ENCODE measurements at regions not wholly inside any gene's neighbourhood (a gene's known extent, or its start where the extent isn't known, plus 50 kb on each side); places are given as distances from the start of the nearest gene placed in this dataset.

DNA sequence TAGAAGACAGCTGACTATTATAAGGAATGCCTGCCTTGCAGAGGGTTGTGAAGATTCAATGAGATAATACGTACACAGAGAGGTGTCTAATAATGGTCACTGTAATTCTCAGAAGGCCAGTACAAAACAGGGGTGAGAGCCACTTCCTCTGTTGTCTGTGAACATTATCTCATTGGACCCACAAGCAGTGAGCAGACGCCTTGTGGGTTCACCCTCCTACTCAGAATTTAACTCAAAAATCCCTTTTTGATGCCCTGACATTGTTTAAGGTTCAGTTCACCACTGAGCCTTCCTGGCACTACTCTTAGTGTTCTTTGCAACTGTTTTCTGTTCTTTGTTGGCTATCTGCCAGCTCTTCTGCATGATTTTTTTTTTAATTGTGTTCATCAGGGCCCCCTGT, 467.4 kb downstream of the BCOR start:
- no peak overlapping the region for H3K4me3 ChIP-seq
- WGBS, 2 donors: 67 to 81% methylated on average over 2 of the region's 2 CpGs
- intact Hi-C loops (cut with DNase I): no loop called here
- peaks cover 0 to 3% (median 0%) of the 10 kb centered on the region in 4 donors for H3K27me3 ChIP-seq
- no peaks in the 10 kb centered on the region for H3K9me3 ChIP-seq
- FAIRE-seq (no peak), ATAC-seq (no peak), DNase-seq (no peak)
- TF ChIP-seq, protein P1, sequence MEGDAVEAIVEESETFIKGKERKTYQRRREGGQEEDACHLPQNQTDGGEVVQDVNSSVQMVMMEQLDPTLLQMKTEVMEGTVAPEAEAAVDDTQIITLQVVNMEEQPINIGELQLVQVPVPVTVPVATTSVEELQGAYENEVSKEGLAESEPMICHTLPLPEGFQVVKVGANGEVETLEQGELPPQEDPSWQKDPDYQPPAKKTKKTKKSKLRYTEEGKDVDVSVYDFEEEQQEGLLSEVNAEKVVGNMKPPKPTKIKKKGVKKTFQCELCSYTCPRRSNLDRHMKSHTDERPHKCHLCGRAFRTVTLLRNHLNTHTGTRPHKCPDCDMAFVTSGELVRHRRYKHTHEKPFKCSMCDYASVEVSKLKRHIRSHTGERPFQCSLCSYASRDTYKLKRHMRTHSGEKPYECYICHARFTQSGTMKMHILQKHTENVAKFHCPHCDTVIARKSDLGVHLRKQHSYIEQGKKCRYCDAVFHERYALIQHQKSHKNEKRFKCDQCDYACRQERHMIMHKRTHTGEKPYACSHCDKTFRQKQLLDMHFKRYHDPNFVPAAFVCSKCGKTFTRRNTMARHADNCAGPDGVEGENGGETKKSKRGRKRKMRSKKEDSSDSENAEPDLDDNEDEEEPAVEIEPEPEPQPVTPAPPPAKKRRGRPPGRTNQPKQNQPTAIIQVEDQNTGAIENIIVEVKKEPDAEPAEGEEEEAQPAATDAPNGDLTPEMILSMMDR (IDR thresholded peaks at IDR 0.05): no peak
- no peaks in the 10 kb centered on the region for H3K4me1 ChIP-seq
- H3K27ac ChIP-seq: no peak overlapping the region
- H3K36me3 ChIP-seq: no peaks in the 10 kb centered on the region

DNA sequence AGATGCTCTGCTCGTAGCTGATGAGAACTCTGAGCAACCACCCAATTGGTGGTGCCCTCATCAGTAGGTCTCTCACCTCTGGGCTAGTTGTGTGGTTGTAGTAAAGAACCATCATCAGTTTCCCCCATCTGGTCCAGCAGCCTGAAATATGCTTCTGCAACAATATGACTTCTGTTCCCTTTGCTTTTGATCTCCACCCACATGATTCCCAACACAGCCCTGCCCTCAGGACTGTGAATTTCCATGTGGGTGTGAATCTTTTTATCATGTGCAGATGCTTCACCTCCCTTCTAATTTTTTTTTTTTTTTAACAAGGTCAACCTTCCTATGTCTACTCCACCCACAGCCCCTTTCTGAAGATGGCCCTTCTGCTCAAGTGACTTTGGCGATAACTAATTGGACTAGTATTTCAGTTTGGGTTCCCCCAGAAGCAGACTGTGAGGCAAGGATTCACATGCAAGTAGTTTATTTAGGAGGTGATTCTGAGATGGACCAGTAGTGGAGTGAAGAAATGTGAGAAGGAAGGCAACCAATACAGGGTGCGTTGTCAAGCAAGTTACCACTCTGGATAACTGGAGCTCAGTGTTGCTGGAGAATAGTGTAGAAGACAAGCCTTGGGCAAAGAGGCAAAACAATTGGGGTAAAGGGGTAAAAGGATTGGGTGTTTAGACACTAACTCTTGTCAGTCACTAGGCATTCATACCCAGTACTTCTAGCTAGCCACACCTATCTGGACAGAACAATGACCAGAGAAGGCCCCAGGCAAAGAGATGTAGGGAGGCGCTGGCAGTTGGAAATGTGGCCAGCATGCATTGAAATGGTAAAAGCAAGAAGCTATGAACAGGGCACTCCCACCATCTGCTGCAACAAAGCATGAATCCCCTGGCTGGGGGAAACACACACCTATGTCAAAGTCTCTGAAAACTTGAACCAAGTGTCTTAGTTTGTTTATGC, 466.2 kb downstream of the BCOR start:
- Histone ChIP-seq H3K4me3 (no peak overlapping the region), H3K9me3 (no peaks in the 10 kb centered on the region), H3K27me3 (peaks cover 0 to 5% (median 1%) of the 10 kb centered on the region in 4 donors), H3K27ac (no peak overlapping the region), H3K4me1 (no peaks in the 10 kb centered on the region), H3K36me3 (no peaks in the 10 kb centered on the region)
- TF ChIP-seq, protein P1 (IDR thresholded peaks at IDR 0.05): no peak
- intact Hi-C loops (cut with DNase I): no loop called here
- DNase-seq: no peak
- 73 to 92% methylated on average over 4 of the region's 4 CpGs for WGBS, 2 donors
- FAIRE-seq: no peak
- no peak for ATAC-seq

DNA sequence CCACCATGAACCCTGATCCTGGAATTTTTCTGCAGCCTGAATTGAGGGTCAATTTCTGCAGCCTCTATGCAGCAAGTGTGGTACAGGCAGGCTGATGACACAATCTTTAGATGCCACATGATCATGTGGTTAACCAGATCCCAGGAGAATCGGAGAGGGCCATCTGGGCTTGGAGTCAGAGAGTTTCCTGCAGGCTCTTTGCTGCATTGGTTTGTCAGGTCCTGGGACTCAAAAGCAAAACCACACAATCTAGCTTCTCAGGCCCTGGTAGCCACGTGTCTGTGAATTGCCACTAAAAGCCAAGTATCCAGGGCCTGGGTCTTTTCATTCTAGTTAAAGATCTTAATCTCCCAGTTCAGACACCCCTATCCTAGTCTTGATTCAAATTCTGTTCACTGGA, 464.5 kb downstream of the BCOR start:
- no peak for DNase-seq
- H3K27me3 ChIP-seq: peaks cover 0 to 15% (median 1%) of the 10 kb centered on the region in 4 donors
- H3K4me3 ChIP-seq: no peak overlapping the region
- H3K27ac ChIP-seq: no peak overlapping the region
- FAIRE-seq: no peak
- WGBS, 2 donors: 58 to 76% methylated on average over 2 of the region's 2 CpGs
- no peaks in the 10 kb centered on the region for H3K4me1 ChIP-seq
- no peak for ATAC-seq
- no peaks in the 10 kb centered on the region for H3K9me3 ChIP-seq
- TF ChIP-seq, protein P1 (IDR thresholded peaks at IDR 0.05): no peak
- no peaks in the 10 kb centered on the region for H3K36me3 ChIP-seq
- intact Hi-C loops (cut with DNase I): no loop called here

DNA sequence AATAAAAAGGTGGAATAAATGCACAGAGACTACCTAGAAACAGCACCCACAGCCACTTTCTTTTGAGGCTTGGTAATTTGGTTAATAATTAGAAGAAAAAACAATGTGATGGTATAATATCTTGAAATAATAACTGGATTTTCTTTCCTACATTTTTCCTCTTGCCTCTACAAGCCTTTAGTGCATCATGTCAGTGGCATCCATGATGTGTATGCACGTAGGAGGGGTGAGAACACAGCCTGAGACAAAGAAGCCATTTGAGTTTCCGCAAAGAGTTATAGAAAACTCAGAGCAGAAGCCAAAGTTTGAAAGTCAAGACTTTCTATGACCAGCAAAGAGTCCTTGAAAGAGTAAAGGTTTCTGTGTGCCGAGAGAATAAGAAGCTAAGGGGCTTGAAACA, 461.3 kb downstream of the BCOR start:
- Histone ChIP-seq H3K36me3 (no peaks in the 10 kb centered on the region), H3K4me1 (no peaks in the 10 kb centered on the region), H3K27me3 (peaks cover 0 to 15% (median 0%) of the 10 kb centered on the region in 4 donors), H3K27ac (no peak overlapping the region), H3K9me3 (no peaks in the 10 kb centered on the region), H3K4me3 (no peak overlapping the region)
- DNase-seq: no peak
- TF ChIP-seq, protein P1 (IDR thresholded peaks at IDR 0.05): no peak
- FAIRE-seq: no peak
- 68 to 82% methylated on average over 3 of the region's 3 CpGs for WGBS, 2 donors
- no peak for ATAC-seq
- intact Hi-C loops (cut with DNase I): no loop called here

DNA sequence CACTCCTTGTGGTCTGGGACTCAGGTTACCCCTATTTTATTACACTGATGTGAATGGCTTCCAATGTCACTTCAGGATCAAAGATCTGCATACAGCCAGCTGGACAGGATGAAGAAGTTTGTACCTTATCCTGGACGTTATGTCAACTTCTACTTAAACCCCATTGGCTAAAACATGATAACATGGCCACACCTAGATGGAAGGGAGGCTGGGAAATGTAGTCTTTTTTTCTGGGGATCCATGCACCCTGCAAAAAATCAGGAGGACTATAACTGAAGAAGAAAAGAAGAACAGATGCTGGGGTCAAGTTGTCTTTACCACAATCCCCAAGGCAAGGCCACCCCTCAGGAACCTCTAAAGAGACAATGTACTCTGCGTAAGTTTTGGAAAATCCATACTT, 459.2 kb downstream of the BCOR start:
- Histone ChIP-seq H3K9me3 (no peaks in the 10 kb centered on the region), H3K27ac (no peak overlapping the region), H3K36me3 (no peaks in the 10 kb centered on the region), H3K4me1 (no peaks in the 10 kb centered on the region), H3K4me3 (no peak overlapping the region), H3K27me3 (peaks cover 0 to 15% (median 0%) of the 10 kb centered on the region in 4 donors)
- intact Hi-C loops (cut with DNase I): no loop called here
- DNase-seq (no peak), FAIRE-seq (no peak), ATAC-seq (no peak)
- TF ChIP-seq, protein P1 (IDR thresholded peaks at IDR 0.05): no peak
- WGBS, 2 donors: 39 to 43% methylated on average over 2 of the region's 2 CpGs
